ENCODE measurements at regions not wholly inside any gene's neighbourhood (a gene's known extent, or its start where the extent isn't known, plus 50 kb on each side); places are given as distances from the start of the nearest gene placed in this dataset.

- Histone ChIP-seq H3K36me3 (ENCODE audit: control insufficient read depth, insufficient read depth, low read length) (no peaks in the 10 kb centered on the region), H2AK9ac (replicated peaks; ENCODE audit: low read depth, low read length, poor library complexity) (no peak overlapping the region), H3K4me1 (ENCODE audit: control insufficient read depth, insufficient read depth, low read length) (peaks cover 5% of the 10 kb centered on the region), H4K20me1 (ENCODE audit: insufficient read depth, low read length) (no peaks in the 10 kb centered on the region), H4K91ac (ENCODE audit: insufficient read depth, low read depth, low read length) (peak overlapping the region; percentile 11; the same call in 1 of the 2 replicates), H3K56ac (ENCODE audit: extremely low read depth, insufficient read depth, low read length) (no peak overlapping the region), H3K27me3 (ENCODE audit: control insufficient read depth, insufficient read depth, low read length) (no peaks in the 10 kb centered on the region), H4K5ac (ENCODE audit: low read depth, low read length) (no peak overlapping the region), H2AK5ac (ENCODE audit: low read depth, low read length) (peak overlapping the region; percentile 50; the same call in 1 of the 2 replicates), H4K8ac (ENCODE audit: low read depth in 2 of 2, low read length in 2 of 2) (peak overlapping the region in 1 of 2 experiments; percentile 40; a peak in 2 of 4 replicates), H2AFZ (replicated peaks; ENCODE audit: low read length, poor library complexity) (no peak overlapping the region), H3K23ac (ENCODE audit: low read depth, low read length) (no peak overlapping the region), H2BK5ac (ENCODE audit: low read depth, low read length, poor library complexity, severe bottlenecking) (peak overlapping the region; percentile 34), H2BK120ac (ENCODE audit: low read depth, low read length) (peak overlapping the region; percentile 59), H3K27ac (ENCODE audit: insufficient read depth, low read length) (peak overlapping the region; percentile 4; the same call in 1 of the 2 replicates), H3K9me1 (ENCODE audit: insufficient read depth, low read length) (no peaks in the 10 kb centered on the region; the same call in 1 of the 2 replicates), H3K4ac (ENCODE audit: low read depth, low read length) (peak overlapping the region; percentile 64), H3K4me2 (ENCODE audit: low read depth, low read length) (peak overlapping the region; percentile 66; the same call in 1 of the 2 replicates), H3K18ac (ENCODE audit: low read depth, low read length) (peak overlapping the region; percentile 17; the same call in 1 of the 2 replicates), H2BK20ac (ENCODE audit: low read depth, low read length) (peak overlapping the region; percentile 46), H3K79me1 (ENCODE audit: low read depth in 1 of 2, low read length in 2 of 2) (no peaks in the 10 kb centered on the region), H2BK15ac (ENCODE audit: low read depth, low read length) (no peak overlapping the region), H3K9me3 (ENCODE audit: control insufficient read depth, insufficient read depth, low read length) (no peaks in the 10 kb centered on the region), H3K9ac (ENCODE audit: low read depth, low read length) (no peak overlapping the region), H3K14ac (replicated peaks; ENCODE audit: low read depth, low read length) (no peak overlapping the region; the same call in 1 of the 2 replicates), H3K4me3 (ENCODE audit: insufficient read depth, low read depth, low read length) (no peak overlapping the region)
- intact Hi-C loops (cut with micrococcal nuclease) (no loop called here), in situ Hi-C loops (cut with MboI; ENCODE audit: low sequenced_read_pairs) (no loop called here), dilution Hi-C loops (cut with HindIII; ENCODE audit: low sequenced_read_pairs, unreplicated experiment) (no loop called here)
- peak; percentile 76 for ATAC-seq (ENCODE audit: low read depth)
- TF ChIP-seq CEBPB (IDR thresholded peaks at IDR 0.05; ENCODE audit: low read depth, low read length) (peak; percentile 94), CHD1 (IDR thresholded peaks at IDR 0.05; ENCODE audit: low read depth, low read length) (no peak)
- no CpG with 5 or more reads among the region's 6 CpGs for WGBS, 2 experiments (ENCODE audit: extremely low coverage in 2 of 2, insufficient read length in 1 of 2)
- BruUV-seq (replicated peaks), result no TSS peak
- ChIA-PET POLR2A (ENCODE audit: unreplicated experiment) (no interaction called here), CTCF (no interaction called here)
- DNase-seq, result peak; percentile 53
Observed at GRCh38 chr7:115293628-115294240, 371.8 kb downstream of the MDFIC start.
